H1 (cell line): ENCODE measurements at regions not wholly inside any gene's neighbourhood (a gene's known extent, or its start where the extent isn't known, plus 50 kb on each side); places are given as distances from the start of the nearest gene placed in this dataset.

ENCODE experiments used
- CTCF ChIA-PET: fragments of 300-600 bp; sonication (Branson Sonifier 250); formaldehyde crosslinking; loops from one replicate; lab custom pipeline; 2021; ENCODE audit not compliant: partially characterized antibody; lab: Charles Lee
- POLR2A ChIA-PET: fragments of 300-600 bp; sonication (Branson Sonifier 250); formaldehyde crosslinking; loops from one replicate; lab custom pipeline; 2021; ENCODE audit warnings: inconsistent platforms; ENCODE audit not compliant: partially characterized antibody; lab: Charles Lee
- DNase-seq, 2 experiments: peaks; one replicate each; pipeline versions ENCODE4 v3.0.0 to v3.0.0-alpha.2; 2010 to 2022; ENCODE audit warnings: low spot score in 2 of 2, low read depth in 1 of 2, mixed read lengths in 1 of 2
- FAIRE-seq: peaks from 2 replicates; lab custom pipeline; 2011; peaks lifted over from hg19 to GRCh38; lab: Jason Lieb, UNC
- H2AFZ ChIP-seq: 2 replicates; pipeline ENCODE4 v1.8.1; 2012; ENCODE audit warnings: low read length, inconsistent platforms
- H2AK5ac ChIP-seq: 2 replicates; pipeline ENCODE4 v1.6.1; 2013; ENCODE audit warnings: low read depth, low read length
- H2BK120ac ChIP-seq: replicated peaks from 2 replicates; pipeline ENCODE3; 2013; ENCODE audit warnings: low read depth, low read length, inconsistent platforms
- H2BK12ac ChIP-seq: 2 replicates; pipeline ENCODE4 v1.6.1; 2013; ENCODE audit warnings: low read depth, low read length
- H2BK15ac ChIP-seq: 2 replicates; pipeline ENCODE4 v1.6.1; 2013; ENCODE audit warnings: low read length
- H2BK20ac ChIP-seq: 2 replicates; pipeline ENCODE4 v1.6.1; 2013; ENCODE audit warnings: low read length
- H2BK5ac ChIP-seq: 2 replicates; pipeline ENCODE4 v1.6.1; 2013; ENCODE audit warnings: low read depth, low read length
- H3K14ac ChIP-seq: 2 replicates; pipeline ENCODE4 v1.6.1; 2013; ENCODE audit warnings: inconsistent platforms; ENCODE audit not compliant: insufficient read length
- H3K18ac ChIP-seq: 2 replicates; pipeline ENCODE4 v1.6.1; 2013; ENCODE audit warnings: low read length; ENCODE audit errors: extremely low read depth
- H3K23ac ChIP-seq: 2 replicates; pipeline ENCODE4 v1.6.1; 2013; ENCODE audit warnings: inconsistent platforms; ENCODE audit not compliant: insufficient read length
- H3K23me2 ChIP-seq: 2 replicates; pipeline ENCODE4 v1.6.1; 2013; ENCODE audit warnings: low read depth, low read length
- H3K27ac ChIP-seq: 2 replicates; pipeline ENCODE4 v1.6.1; 2011; ENCODE audit warnings: low read depth, low read length, inconsistent platforms
- H3K27me3 ChIP-seq, 4 experiments: replicated peaks in 1 of 4; 1 replicate in 1 of 4; 2 replicates in 3 of 4; pipeline versions ENCODE4 v1.6.1 to v1.8.1; 2011 to 2013; ENCODE audit warnings: low read length in 3 of 4, mild to moderate bottlenecking in 3 of 4, inconsistent platforms in 2 of 4, mixed read lengths in 2 of 4, moderate library complexity in 1 of 4; ENCODE audit not compliant: control insufficient read depth in 3 of 4, insufficient read depth in 3 of 4; ENCODE audit errors: extremely low read depth in 1 of 4
- H3K36me3 ChIP-seq, 4 experiments: 2 replicates each; pipeline versions ENCODE4 v1.6.1 to v1.8.1; 2011 to 2013; ENCODE audit warnings: mild to moderate bottlenecking in 4 of 4, low read length in 3 of 4, moderate library complexity in 2 of 4, control low read depth in 1 of 4, inconsistent platforms in 1 of 4; ENCODE audit not compliant: insufficient read depth in 4 of 4, control insufficient read depth in 2 of 4
- H3K4ac ChIP-seq: replicated peaks from 2 replicates; pipeline ENCODE3; 2013; ENCODE audit warnings: low read length, low read depth, mixed read lengths, inconsistent platforms; ENCODE audit not compliant: insufficient read length
- H3K4me1 ChIP-seq, 4 experiments: replicated peaks in 1 of 4; 1 replicate in 1 of 4; 2 replicates in 3 of 4; pipeline versions ENCODE4 v1.6.1 to v1.8.1; 2011 to 2013; ENCODE audit warnings: low read length in 3 of 4, inconsistent platforms in 2 of 4, mixed read lengths in 1 of 4; ENCODE audit not compliant: insufficient read depth in 4 of 4, control insufficient read depth in 3 of 4
- H3K4me2 ChIP-seq, 2 experiments: 2 replicates each; pipeline versions ENCODE4 v1.6.1 to v1.8.1; 2011 to 2013; ENCODE audit warnings: low read depth in 2 of 2, low read length in 2 of 2, control low read depth in 1 of 2, inconsistent platforms in 1 of 2, mild to moderate bottlenecking in 1 of 2; ENCODE audit not compliant: insufficient read depth in 1 of 2
- H3K4me3 ChIP-seq, 4 experiments: fragments of 200-600, 300-600 bp in 1 of 4; sonication (generic), shearing (Covaris generic), sonication (Bioruptor Twin) in 1 of 4; 2 replicates each; pipeline versions ENCODE4 v1.5.1 to v1.8.1; 2011 to 2016; ENCODE audit warnings: low read length in 4 of 4, low read depth in 3 of 4, control low read depth in 2 of 4, inconsistent platforms in 2 of 4, mild to moderate bottlenecking in 2 of 4, mixed read lengths in 1 of 4, moderate library complexity in 1 of 4; ENCODE audit not compliant: insufficient read depth in 2 of 4; ENCODE audit errors: extremely low read depth in 1 of 4
- H3K56ac ChIP-seq: replicated peaks from 2 replicates; pipeline ENCODE3; 2013; ENCODE audit warnings: low read depth, mild to moderate bottlenecking, mixed read lengths, low read length, inconsistent platforms; ENCODE audit not compliant: insufficient read length
- H3K79me1 ChIP-seq: 2 replicates; pipeline ENCODE4 v1.6.1; 2013; ENCODE audit warnings: low read depth, low read length, control low read depth
- H3K79me2 ChIP-seq, 2 experiments: 2 replicates each; pipeline versions ENCODE4 v1.6.1 to v1.8.1; 2012 to 2013; ENCODE audit warnings: low read length in 2 of 2, mild to moderate bottlenecking in 2 of 2, inconsistent platforms in 1 of 2; ENCODE audit not compliant: insufficient read depth in 2 of 2, control insufficient read depth in 1 of 2
- H3K9ac ChIP-seq, 4 experiments: replicated peaks in 1 of 4; 1 replicate in 1 of 4; 2 replicates in 3 of 4; pipeline versions ENCODE4 v1.6.1 to v1.8.1; 2011 to 2013; ENCODE audit warnings: low read depth in 3 of 4, low read length in 3 of 4, control low read depth in 2 of 4, mild to moderate bottlenecking in 2 of 4, moderate library complexity in 2 of 4, inconsistent platforms in 1 of 4; ENCODE audit errors: extremely low read depth in 1 of 4
- H3K9me3 ChIP-seq, 2 experiments: 2 replicates each; pipeline versions ENCODE4 v1.6.1 to v1.8.1; 2012 to 2013; ENCODE audit warnings: mild to moderate bottlenecking in 2 of 2, moderate library complexity in 2 of 2, control low read depth in 1 of 2, inconsistent platforms in 1 of 2, low read depth in 1 of 2, low read length in 1 of 2, mixed read lengths in 1 of 2; ENCODE audit not compliant: insufficient read depth in 2 of 2
- H4K20me1 ChIP-seq, 2 experiments: replicated peaks in 1 of 2; 2 replicates each; pipeline versions ENCODE3 to v1.8.1; 2011 to 2013; ENCODE audit warnings: inconsistent platforms in 2 of 2, low read length in 2 of 2, mild to moderate bottlenecking in 1 of 2; ENCODE audit not compliant: insufficient read depth in 2 of 2, control insufficient read depth in 1 of 2
- H4K5ac ChIP-seq: 2 replicates; pipeline ENCODE4 v1.6.1; 2013; ENCODE audit warnings: low read length, low read depth, mixed read lengths, inconsistent platforms; ENCODE audit not compliant: insufficient read length
- H4K8ac ChIP-seq: 2 replicates; pipeline ENCODE4 v1.8.0; 2013; ENCODE audit warnings: mild to moderate bottlenecking, moderate library complexity, low read length, inconsistent platforms; ENCODE audit not compliant: insufficient read depth; ENCODE audit errors: extremely low read depth
- H4K91ac ChIP-seq: replicated peaks from 2 replicates; pipeline ENCODE3; 2013; ENCODE audit warnings: low read length, mixed read lengths, inconsistent platforms; ENCODE audit not compliant: insufficient read length
- BACH1 ChIP-seq: IDR thresholded peaks from 2 replicates; pipeline ENCODE4 v1.6.1; 2012; ENCODE audit warnings: low read length, improper control_type of control experiment
- BRCA1 ChIP-seq: IDR thresholded peaks from 2 replicates; pipeline ENCODE4 v1.6.1; 2012; ENCODE audit warnings: low read depth, low read length, improper control_type of control experiment
- CBX5 ChIP-seq: fragments of 300-800, 300-1000 bp; sonication (generic); IDR thresholded peaks from 2 replicates; pipeline ENCODE4 v1.7.1; 2016; ENCODE audit warnings: antibody characterized with exemption, low read length, low read depth
- CBX8 ChIP-seq: fragments of 300-800, 300-1000 bp; sonication (generic); IDR thresholded peaks from 2 replicates; pipeline ENCODE4 v1.7.1; 2016; ENCODE audit warnings: low read depth, low read length, borderline replicate concordance
- CHD1 ChIP-seq: IDR thresholded peaks from 2 replicates; pipeline ENCODE4 v1.6.1; 2012; ENCODE audit warnings: low read depth, low read length, improper control_type of control experiment
- GTF2F1 ChIP-seq: IDR thresholded peaks from 2 replicates; pipeline ENCODE4 v1.6.1; 2012; ENCODE audit warnings: low read depth, low read length, improper control_type of control experiment, borderline replicate concordance
- KDM4A ChIP-seq: IDR thresholded peaks from one replicate; pipeline ENCODE4 v1.7.1; 2012; ENCODE audit warnings: low read depth, mild to moderate bottlenecking, moderate library complexity, low read length, inconsistent platforms; ENCODE audit not compliant: severe bottlenecking
- NANOG ChIP-seq: IDR thresholded peaks from 2 replicates; pipeline ENCODE4 v1.6.1; 2011; ENCODE audit warnings: low read length, low read depth, mild to moderate bottlenecking, inconsistent platforms; ENCODE audit not compliant: insufficient read depth, poor library complexity, severe bottlenecking
- NRF1 ChIP-seq: IDR thresholded peaks from 2 replicates; pipeline ENCODE4 v1.6.1; 2011; ENCODE audit warnings: mild to moderate bottlenecking, low read depth, low read length, improper control_type of control experiment
- POU5F1 ChIP-seq: IDR thresholded peaks from 2 replicates; pipeline ENCODE4 v1.6.1; 2011; ENCODE audit warnings: low read depth, mild to moderate bottlenecking, low read length, moderate library complexity
- RFX5 ChIP-seq: IDR thresholded peaks from 2 replicates; pipeline ENCODE4 v1.6.1; 2011; ENCODE audit warnings: low read depth, low read length, improper control_type of control experiment, borderline replicate concordance
- SIRT6 ChIP-seq: IDR thresholded peaks from one replicate; pipeline ENCODE4 v1.7.1; 2012; ENCODE audit warnings: low read length, inconsistent platforms
- SP4 ChIP-seq: IDR thresholded peaks from 2 replicates; pipeline ENCODE4 v1.6.1; 2012; ENCODE audit warnings: low read length, inconsistent platforms
- TEAD4 ChIP-seq: IDR thresholded peaks from 2 replicates; pipeline ENCODE4 v1.6.1; 2012; ENCODE audit warnings: low read depth, low read length, inconsistent platforms, mixed read lengths
- ZNF274 ChIP-seq: IDR thresholded peaks from 2 replicates; pipeline ENCODE4 v1.7.0; 2012; ENCODE audit warnings: low read length, borderline replicate concordance; ENCODE audit errors: extremely low read depth
- WGBS, 2 experiments: shearing (Covaris generic) in 1 of 2; methylation state at CpG; one replicate each; pipeline versions ENCODE4 v1.1.6 to v1.1.7; 2013 to 2015; ENCODE audit warnings: low lambda C conversion rate in 2 of 2, mixed read lengths in 2 of 2, inconsistent platforms in 1 of 2, low coverage in 1 of 2, missing lambda C conversion rate in 1 of 2; ENCODE audit not compliant: insufficient replicate concordance in 2 of 2, insufficient coverage in 1 of 2, insufficient read length in 1 of 2; ENCODE audit errors: extremely low coverage in 1 of 2, missing lambda C conversion rate in 1 of 2; 5-methylcytosine and 5-hydroxymethylcytosine counted together

DNA sequence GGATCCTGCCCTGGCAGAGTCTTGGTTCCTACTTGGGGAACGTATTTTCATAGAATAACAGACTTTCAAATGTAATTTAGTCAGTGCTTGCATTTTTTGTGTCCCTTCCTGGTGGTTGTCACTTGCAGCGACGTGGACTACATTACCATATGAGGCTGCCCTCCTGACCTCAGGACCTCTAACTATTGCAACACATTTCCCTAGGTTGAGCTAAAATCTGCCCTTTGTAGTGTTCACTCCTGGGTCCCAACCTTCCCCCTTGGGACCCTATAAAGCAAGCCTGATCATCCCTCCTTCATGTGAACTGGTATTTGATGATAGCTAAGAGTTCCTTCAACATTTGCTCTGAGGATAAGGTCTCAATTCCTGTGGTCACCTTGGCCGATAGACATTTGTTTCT lies 95.6 kb upstream of the CACNA1E start:
- CTCF ChIA-PET: interaction anchor here (1.2 to 9.3 kb wide), 3 partner anchors 15 to 198 kb away, joined by 3 to 69 read pairs (median 5); no protein-coding TSS in a partner anchor

More for the DNA sequence above, 95.6 kb upstream of the CACNA1E start:
- H2BK12ac ChIP-seq: no peak overlapping the region
- DNase-seq: no peak
- H3K4me3 ChIP-seq: no peak overlapping the region
- H3K79me1 ChIP-seq: no peaks in the 10 kb centered on the region
- H3K56ac ChIP-seq: no peak overlapping the region
- no peak overlapping the region for H2BK15ac ChIP-seq
- no peak overlapping the region for H2AFZ ChIP-seq
- H4K91ac ChIP-seq: no peak overlapping the region
- no peaks in the 10 kb centered on the region for H3K9me3 ChIP-seq
- no peak overlapping the region for H2BK20ac ChIP-seq
- FAIRE-seq: no peak
- 89% methylated on average over 4 of the region's 4 CpGs; no CpG with 5 or more reads in 1 of the 2 experiments for WGBS, 2 experiments
- H3K4ac ChIP-seq: no peak overlapping the region
- H4K8ac ChIP-seq: no peak overlapping the region
- no peak overlapping the region for H3K27ac ChIP-seq
- H3K79me2 ChIP-seq: no peaks in the 10 kb centered on the region
- H3K18ac ChIP-seq: no peak overlapping the region
- H3K23ac ChIP-seq: no peak overlapping the region
- no peak overlapping the region for H4K5ac ChIP-seq
- no peak overlapping the region for H3K9ac ChIP-seq
- no peaks in the 10 kb centered on the region for H4K20me1 ChIP-seq
- POLR2A ChIA-PET: no interaction called here
- no peak overlapping the region for H3K4me2 ChIP-seq
- H3K4me1 ChIP-seq: no peaks in the 10 kb centered on the region
- H2AK5ac ChIP-seq: no peak overlapping the region
- H3K27me3 ChIP-seq: no peaks in the 10 kb centered on the region
- no peak overlapping the region for H2BK120ac ChIP-seq
- H3K23me2 ChIP-seq: peaks cover 2% of the 10 kb centered on the region; the same call in 1 of the 2 replicates
- TF ChIP-seq BRCA1 (no peak), TEAD4 (no peak), NRF1 (no peak), ZNF274 (no peak), CHD1 (no peak), POU5F1 (no peak), SP4 (no peak), SIRT6 (no peak), GTF2F1 (no peak), BACH1 (no peak), CBX8 (no peak), RFX5 (no peak), KDM4A (no peak), CBX5 (no peak), NANOG (no peak)
- no peak overlapping the region for H2BK5ac ChIP-seq
- H3K36me3 ChIP-seq: no peaks in the 10 kb centered on the region
- no peak overlapping the region for H3K14ac ChIP-seq
